HG03521 (cell line): ENCODE measurements at regions not wholly inside any gene's neighbourhood (a gene's known extent, or its start where the extent isn't known, plus 50 kb on each side); places are given as distances from the start of the nearest gene placed in this dataset.
"Not testable (repeated sequence)": the region's sequence is repeated elsewhere in the genome, so short reads cannot be mapped to it uniquely, and the experiment has no call there.

Experiments used
- ATAC-seq: cut with Tn5 transposase; IDR thresholded peaks from one replicate; pipeline ENCODE4 v1.9.1; 2021; ENCODE audit warnings: mild to moderate bottlenecking, moderate library complexity; ENCODE audit not compliant: unreplicated experiment

DNA sequence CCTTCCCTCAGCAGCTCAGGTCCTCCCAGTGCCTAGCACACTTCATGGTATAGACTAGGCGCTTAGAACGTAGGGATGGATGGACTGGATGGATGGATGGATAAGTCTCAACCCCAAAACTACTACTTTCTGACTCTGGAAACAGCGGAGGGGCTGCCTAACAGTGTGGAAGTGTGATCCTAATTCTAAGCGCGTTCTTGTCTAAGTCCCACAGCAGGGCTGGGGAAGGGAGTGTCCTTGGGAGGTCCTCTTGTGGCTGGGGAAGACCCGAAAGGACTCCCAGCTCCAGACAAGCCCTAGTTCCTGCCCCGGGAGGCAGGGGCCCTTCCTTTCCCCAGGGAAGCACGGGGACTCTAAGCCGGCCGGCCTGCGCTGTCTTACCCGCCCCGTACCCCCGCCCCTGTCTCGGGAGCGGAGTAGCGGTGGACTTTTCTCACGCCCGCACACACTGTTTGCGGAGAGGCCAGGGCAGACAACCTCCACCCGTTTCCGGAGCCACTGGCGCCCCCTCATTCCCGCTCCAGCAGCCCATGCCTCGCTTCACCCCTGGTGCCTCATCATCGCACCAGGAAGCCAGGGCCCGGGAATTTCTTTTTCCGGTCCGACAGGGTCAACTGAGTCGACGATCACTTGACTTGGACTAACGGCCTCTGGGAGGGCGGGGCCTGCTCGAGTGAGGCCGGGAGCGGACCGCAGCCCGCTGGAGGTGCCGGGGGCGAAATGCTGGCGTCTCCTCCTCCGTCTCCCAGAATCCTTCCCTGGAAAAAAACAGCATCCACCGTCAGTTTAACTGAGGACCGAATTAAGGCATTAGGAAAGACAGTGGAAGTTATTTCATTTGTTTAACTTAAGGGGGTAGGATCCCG lies 133.3 kb downstream of the TBC1D2B start:
- peak; percentile 50 for ATAC-seq

DNA sequence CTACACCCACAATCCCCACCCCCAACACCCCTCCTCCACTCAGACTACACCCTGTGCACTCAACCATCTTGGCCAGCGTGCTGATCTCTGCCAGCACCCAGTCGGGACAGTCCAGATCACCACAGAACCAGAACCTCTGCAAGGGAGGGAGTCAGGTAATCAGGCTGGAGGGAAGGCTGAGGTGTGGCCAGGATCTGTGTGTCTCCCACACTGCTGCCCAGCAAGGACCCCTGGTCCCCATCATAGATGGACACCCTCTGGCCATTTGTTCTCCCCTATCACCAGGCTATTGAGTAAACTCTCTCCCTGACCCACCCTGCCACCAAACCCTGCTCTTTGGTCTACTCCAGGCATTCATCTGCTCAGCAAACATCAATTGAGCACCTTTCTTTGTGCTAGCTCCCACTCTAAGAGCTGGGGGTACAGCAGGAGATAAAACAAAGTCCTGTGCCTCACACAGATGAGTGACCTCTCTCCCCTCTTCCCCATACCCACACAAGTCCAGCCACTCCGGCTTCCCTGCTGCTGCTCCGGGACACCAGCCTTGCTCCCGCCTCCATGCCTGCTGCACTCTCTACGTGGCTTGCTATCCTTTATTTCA lies 134.8 kb downstream of the TBC1D2B start:
- no peak for ATAC-seq

DNA sequence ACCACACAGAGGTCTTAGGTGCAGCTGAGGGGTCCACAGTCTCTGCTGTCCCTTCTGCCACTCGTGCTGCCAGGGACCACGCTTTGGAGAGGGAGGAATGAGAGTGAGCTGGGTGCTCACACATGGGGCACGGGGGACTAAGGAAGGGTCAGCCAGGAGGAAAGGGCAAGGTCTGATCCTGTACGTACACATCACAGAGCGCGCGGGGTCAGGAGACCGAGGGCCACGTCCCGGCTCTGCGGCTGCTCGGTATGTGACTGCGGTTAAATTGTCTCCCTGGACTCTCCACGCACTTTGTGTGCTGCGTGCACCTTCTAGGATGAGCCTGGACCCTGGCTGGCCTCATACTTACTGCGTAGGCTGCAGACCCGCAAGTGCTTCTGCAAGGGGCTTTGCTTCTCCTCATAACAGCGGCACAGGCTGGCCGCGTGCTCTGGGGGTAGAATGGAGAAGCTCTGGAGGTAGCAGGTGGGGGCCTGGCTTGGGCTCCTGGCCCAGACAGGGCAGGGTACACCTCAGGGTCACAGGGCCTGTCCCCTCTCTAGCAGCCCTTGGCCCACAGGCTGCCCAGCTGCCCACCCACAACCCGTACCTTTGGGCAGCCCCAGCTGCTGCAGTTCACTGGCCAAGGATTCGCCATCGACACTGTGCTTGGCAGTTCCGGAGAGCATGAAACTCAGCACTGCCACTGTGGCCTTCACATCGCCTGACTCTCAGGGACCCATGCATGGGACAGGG lies 136.3 kb downstream of the TBC1D2B start:
- not testable (repeated sequence) for ATAC-seq

GRCh38 chr15:77940381-77940947 lies 137.0 kb downstream of the TBC1D2B start:
- no peak for ATAC-seq

GRCh38 chr15:77939851-77940250 lies 137.7 kb downstream of the TBC1D2B start:
- ATAC-seq = no peak

DNA sequence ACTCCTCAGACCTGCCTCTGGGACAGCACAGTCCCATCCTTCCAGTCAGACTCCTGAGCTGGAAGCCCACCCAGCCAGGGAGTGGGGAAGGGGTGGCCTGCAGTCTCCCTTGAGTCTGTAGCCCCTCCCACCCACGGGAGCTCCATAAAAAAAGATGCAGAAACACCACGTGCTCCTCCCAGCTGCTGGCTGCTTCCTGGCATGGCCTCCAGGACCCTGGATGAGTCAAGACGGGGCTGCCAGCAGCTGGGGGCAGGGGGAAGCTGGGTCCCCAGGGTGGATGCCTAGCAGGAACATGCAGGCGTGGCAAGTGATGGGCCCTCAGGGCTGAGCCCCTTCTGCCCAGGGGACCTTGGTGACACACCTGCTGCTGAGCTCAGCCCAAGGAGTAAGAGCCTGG lies 138.5 kb downstream of the TBC1D2B start:
- not testable (repeated sequence) for ATAC-seq

GRCh38 chr15:77938546-77938945 lies 139.0 kb downstream of the TBC1D2B start:
- ATAC-seq = not testable (repeated sequence)

- not testable (repeated sequence) for ATAC-seq
Measured at GRCh38 chr15:77936567-77936966, 140.9 kb downstream of the TBC1D2B start.

- not testable (repeated sequence) for ATAC-seq
Measured at GRCh38 chr15:77934516-77934915, 143.0 kb downstream of the TBC1D2B start.

- ATAC-seq = not testable (repeated sequence)
Measured at GRCh38 chr15:77930907-77931306, 146.6 kb downstream of the TBC1D2B start.

DNA sequence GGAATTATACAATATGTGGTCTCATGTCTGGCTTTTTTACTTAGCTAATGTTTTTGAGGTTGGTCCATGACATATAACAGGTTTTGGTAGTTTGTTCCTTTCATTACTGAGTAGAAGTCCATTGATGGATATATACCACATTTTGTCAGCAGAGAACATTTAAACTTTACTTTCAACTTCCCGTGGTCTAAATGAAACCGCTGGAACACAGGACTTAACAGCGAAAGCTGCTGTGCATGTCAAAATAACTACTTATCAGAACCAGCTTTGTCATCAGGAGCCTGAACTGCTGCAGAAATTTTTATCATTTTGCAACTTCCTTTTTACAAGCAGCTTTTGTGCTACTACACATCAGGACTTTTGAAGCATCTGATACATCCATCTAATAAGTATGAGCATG lies 147.0 kb downstream of the TBC1D2B start:
- not testable (repeated sequence) for ATAC-seq

GRCh38 chr15:77926789-77927188 lies 150.7 kb downstream of the TBC1D2B start:
- ATAC-seq = not testable (repeated sequence)

DNA sequence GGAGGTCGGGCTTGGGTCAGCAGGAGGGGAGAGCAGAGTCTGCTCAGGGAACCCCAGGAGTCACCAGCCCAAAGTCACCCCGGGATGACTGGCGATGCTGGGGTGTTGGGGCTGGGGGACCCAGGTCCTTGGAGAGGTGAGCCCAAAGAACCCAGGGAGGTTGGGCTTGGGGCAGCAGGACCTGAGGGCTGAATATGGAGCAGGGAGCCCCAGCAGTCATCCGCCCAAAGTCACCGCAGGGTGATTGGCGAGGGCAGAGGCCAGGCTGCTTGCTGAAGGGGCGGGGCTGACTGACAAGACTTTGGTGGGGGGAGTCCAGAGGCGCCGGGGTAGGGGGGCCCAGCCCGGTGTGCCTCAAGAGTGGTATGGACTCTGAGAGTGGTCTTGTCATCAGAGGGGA lies 151.2 kb downstream of the TBC1D2B start:
- ATAC-seq = not testable (repeated sequence)

- ATAC-seq = not testable (repeated sequence)
Measured at GRCh38 chr15:77925101-77925500, 152.4 kb downstream of the TBC1D2B start.

GRCh38 chr15:77921664-77922063 lies 155.8 kb downstream of the TBC1D2B start:
- no peak for ATAC-seq

DNA sequence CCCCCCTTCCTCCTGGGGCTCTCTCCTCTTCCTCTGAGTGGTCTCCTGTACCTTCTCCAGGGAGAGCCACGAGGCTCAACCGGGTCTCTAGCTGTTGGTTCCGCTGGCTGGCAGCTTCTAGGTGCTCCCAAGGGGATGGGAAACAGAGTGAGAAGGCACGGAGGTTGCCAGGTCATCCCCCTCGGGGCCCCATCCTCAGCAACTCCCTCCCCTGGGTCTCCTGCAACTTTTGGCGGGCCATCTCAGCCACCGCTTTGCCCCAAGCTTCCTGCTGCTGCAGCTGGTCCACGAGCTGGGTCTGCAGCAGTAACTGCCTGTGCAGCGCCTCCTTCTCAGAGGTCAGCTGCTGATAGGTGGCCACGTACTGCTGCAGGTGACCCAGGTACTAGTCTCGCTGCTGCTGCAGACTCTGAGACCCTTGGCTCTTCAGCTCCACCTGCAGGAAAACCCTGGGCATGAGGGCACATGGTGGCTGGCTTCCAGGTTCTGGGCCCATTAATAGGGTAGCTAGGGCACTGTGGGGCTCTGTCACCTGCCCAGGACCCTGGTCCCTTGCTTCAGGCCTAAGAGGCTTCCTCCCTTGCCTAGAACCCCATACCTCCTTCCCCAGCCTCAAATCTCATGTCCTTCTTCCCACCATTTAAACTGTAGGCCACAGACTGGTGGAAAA lies 160.4 kb downstream of the TBC1D2B start:
- not testable (repeated sequence) for ATAC-seq

GRCh38 chr15:77915961-77916330 lies 161.6 kb downstream of the TBC1D2B start:
- ATAC-seq = not testable (repeated sequence)

- ATAC-seq = no peak
Measured at GRCh38 chr15:77915261-77915960, 162.1 kb downstream of the TBC1D2B start.

DNA sequence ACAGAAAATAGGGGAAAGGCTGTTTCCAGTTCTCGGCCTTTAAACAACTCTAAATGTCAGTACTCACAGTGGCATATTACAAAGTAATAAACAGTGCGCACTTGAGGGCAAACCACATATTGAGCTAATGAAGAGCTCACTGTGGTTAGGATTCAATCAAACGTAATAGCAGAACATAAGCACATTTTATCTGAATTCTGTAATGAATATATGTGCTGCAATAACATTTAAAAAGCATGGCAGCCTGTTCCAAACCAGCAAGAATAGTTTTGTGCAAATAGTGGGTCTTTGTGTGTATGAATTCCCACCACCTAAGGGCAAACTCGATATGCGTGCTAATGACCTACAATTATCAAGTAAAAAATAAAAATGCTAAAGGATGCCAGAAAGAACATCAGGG lies 163.0 kb downstream of the TBC1D2B start:
- ATAC-seq = not testable (repeated sequence)
